Thoracic aorta (tissue), 2 donors: ENCODE measurements at regions not wholly inside any gene's neighbourhood (a gene's known extent, or its start where the extent isn't known, plus 50 kb on each side); places are given as distances from the start of the nearest gene placed in this dataset.

Experiments
- ATAC-seq: fragments of 150-250 bp; one replicate; pipeline ENCODE4 v1.8.0; 2017; ENCODE audit warnings: low read depth; ENCODE audit not compliant: insufficient number of reproducible peaks, low FRiP score
- DNase-seq: peaks from one replicate; pipeline ENCODE4 v3.0.0-alpha.2; 2020; ENCODE audit warnings: low spot score
- H3K27ac ChIP-seq, 2 donors: fragments of 200-600 bp; sonication (generic); 1 replicate in 1 of 2; 2 replicates in 1 of 2; pipeline ENCODE4 v1.5.1; 2016; ENCODE audit warnings: mild to moderate bottlenecking in 2 of 2, moderate library complexity in 2 of 2
- H3K27me3 ChIP-seq: fragments of 200-600 bp; sonication (generic); replicated peaks from 2 replicates; pipeline ENCODE4 v1.6.0; 2016; ENCODE audit warnings: mild to moderate bottlenecking; ENCODE audit not compliant: insufficient read depth
- H3K36me3 ChIP-seq: fragments of 200-600 bp; sonication (generic); one replicate; pipeline ENCODE4 v1.5.1; 2016
- H3K4me1 ChIP-seq, 2 donors: fragments of 200-600 bp; sonication (generic); 1 replicate in 1 of 2; 2 replicates in 1 of 2; pipeline versions ENCODE4 v1.5.1 to v1.6.0; 2016; ENCODE audit warnings: low read depth in 2 of 2, mild to moderate bottlenecking in 1 of 2; ENCODE audit not compliant: control insufficient read depth in 1 of 2
- H3K4me3 ChIP-seq: fragments of 200-600 bp; sonication (generic); 2 replicates; pipeline ENCODE4 v1.5.1; 2016; ENCODE audit warnings: mild to moderate bottlenecking
- H3K9me3 ChIP-seq: fragments of 200-600 bp; sonication (generic); 2 replicates; pipeline ENCODE4 v1.5.1; 2016
- CTCF ChIP-seq: fragments of 200-600 bp; sonication (generic); IDR thresholded peaks from one replicate; pipeline ENCODE4 v1.5.1; 2019; ENCODE audit warnings: antibody characterized with exemption

DNA sequence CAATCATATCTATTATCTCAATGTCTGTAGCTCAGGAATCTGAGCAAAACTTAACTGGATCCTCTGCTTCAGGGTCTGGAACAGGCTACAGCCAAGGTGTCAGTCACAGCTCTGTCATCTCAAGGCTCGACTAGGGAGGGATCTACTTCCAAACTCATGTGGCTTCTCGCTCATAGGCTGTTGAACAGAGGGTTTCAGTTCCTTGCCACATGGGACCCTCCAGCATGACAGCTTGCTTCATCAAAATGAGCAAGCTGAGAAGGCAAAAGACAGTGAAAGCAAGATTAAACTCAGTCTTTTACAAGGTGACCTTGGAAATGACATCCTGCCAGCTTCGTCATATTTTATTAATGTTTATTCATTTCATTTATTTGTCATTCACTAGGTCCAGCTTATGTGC is 111.7 kb downstream of the GADD45G start:
- H3K4me1 ChIP-seq = no peaks in the 10 kb centered on the region
- no peak overlapping the region for H3K27ac ChIP-seq
- no peaks in the 10 kb centered on the region for H3K27me3 ChIP-seq
- no peak for DNase-seq
- no peaks in the 10 kb centered on the region for H3K36me3 ChIP-seq
- H3K4me3 ChIP-seq = no peak overlapping the region
- no peak for ATAC-seq
- TF ChIP-seq CTCF = no peak
- no peaks in the 10 kb centered on the region for H3K9me3 ChIP-seq

DNA sequence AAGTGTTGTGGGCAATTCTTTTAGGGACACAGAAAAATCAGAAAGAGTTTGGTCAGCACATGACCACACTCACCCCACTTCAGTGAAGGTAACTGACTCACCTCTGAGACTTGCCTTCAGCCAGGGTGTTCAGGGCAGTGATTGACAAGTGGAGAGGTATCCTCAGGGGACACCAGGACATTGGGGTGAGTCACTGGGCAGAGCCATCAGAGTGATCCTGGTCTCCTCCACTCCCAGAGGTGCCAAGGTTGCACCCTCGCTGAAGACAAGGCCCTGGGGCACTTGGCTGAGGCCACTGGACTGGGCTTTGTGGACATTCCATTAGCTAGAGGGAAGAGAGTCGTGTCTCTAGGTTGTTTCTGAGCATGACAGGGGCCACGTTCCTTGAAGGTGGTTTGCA is 113.4 kb downstream of the GADD45G start:
- Histone ChIP-seq H3K9me3 (no peaks in the 10 kb centered on the region), H3K27ac (no peak overlapping the region), H3K27me3 (no peaks in the 10 kb centered on the region), H3K4me3 (no peak overlapping the region), H3K4me1 (no peaks in the 10 kb centered on the region), H3K36me3 (no peaks in the 10 kb centered on the region)
- ATAC-seq (no peak), DNase-seq (no peak)
- TF ChIP-seq CTCF = no peak

- H3K27ac ChIP-seq = no peak overlapping the region
- ATAC-seq = no peak
- H3K27me3 ChIP-seq = no peaks in the 10 kb centered on the region
- no peaks in the 10 kb centered on the region for H3K4me1 ChIP-seq
- TF ChIP-seq CTCF = no peak
- no peaks in the 10 kb centered on the region for H3K36me3 ChIP-seq
- H3K4me3 ChIP-seq = no peak overlapping the region
- no peak for DNase-seq
- H3K9me3 ChIP-seq = no peaks in the 10 kb centered on the region
These were observed 113.8 kb downstream of the GADD45G start for GRCh38 chr9:89718651-89719050.

GRCh38 chr9:89719202-89719601 is 114.4 kb downstream of the GADD45G start:
- ATAC-seq (no peak), DNase-seq (no peak)
- Histone ChIP-seq H3K4me1 (no peaks in the 10 kb centered on the region), H3K27ac (no peak overlapping the region), H3K27me3 (no peaks in the 10 kb centered on the region), H3K36me3 (no peaks in the 10 kb centered on the region), H3K4me3 (no peak overlapping the region), H3K9me3 (no peaks in the 10 kb centered on the region)
- TF ChIP-seq CTCF = no peak

GRCh38 chr9:89720696-89721175 is 115.9 kb downstream of the GADD45G start:
- Histone ChIP-seq H3K27ac (no peak overlapping the region), H3K4me1 (no peaks in the 10 kb centered on the region), H3K9me3 (no peaks in the 10 kb centered on the region), H3K4me3 (no peak overlapping the region), H3K36me3 (no peaks in the 10 kb centered on the region), H3K27me3 (no peaks in the 10 kb centered on the region)
- TF ChIP-seq CTCF = no peak
- DNase-seq = no peak
- no peak for ATAC-seq
